LNCAP (cell line): ENCODE measurements at regions not wholly inside any gene's neighbourhood (a gene's known extent, or its start where the extent isn't known, plus 50 kb on each side); places are given as distances from the start of the nearest gene placed in this dataset.

Experiments used
- TF ChIP-seq, protein P1 (sequence below): fragments of 450-650 bp; IDR thresholded peaks from 2 replicates; pipeline ENCODE4 v1.5.1; 2017; ENCODE audit warnings: mild to moderate bottlenecking

DNA sequence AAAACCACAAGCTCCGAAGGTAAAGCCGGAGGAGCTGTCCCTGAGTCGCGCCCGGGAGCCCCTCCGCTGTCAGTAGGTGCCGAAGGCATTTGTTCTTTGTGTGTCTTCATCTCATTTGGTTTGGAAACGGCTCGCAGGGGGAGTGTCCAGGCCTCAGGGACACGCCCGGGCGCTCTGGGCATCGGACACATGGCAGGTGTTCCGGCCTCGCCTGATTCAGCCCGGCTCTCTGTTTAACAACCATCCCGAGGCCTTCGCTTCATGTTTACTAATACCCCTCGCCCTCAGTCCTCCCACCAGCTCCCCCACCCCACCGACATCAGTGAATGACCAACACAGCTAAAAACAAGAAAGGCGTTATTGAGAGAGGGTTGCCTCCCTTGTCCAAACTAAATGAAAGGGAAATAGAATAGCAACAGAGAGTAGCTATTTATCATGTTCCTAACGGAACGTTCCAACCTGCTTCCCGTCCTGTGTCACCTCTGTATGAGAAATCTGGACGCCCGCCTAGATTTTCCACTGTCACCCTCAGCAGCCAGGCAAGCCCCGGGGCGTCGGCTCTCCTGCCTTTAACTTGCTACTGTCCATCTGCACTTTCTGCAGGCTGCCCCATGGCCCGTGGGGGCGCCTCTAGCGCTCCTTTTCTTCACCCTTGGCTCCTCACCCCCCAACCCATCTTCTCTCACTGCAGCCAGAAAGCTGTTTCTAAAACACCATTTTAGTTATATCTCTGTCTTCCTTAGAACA lies 73.9 kb downstream of the MYCN start:
- TF ChIP-seq, protein P1, sequence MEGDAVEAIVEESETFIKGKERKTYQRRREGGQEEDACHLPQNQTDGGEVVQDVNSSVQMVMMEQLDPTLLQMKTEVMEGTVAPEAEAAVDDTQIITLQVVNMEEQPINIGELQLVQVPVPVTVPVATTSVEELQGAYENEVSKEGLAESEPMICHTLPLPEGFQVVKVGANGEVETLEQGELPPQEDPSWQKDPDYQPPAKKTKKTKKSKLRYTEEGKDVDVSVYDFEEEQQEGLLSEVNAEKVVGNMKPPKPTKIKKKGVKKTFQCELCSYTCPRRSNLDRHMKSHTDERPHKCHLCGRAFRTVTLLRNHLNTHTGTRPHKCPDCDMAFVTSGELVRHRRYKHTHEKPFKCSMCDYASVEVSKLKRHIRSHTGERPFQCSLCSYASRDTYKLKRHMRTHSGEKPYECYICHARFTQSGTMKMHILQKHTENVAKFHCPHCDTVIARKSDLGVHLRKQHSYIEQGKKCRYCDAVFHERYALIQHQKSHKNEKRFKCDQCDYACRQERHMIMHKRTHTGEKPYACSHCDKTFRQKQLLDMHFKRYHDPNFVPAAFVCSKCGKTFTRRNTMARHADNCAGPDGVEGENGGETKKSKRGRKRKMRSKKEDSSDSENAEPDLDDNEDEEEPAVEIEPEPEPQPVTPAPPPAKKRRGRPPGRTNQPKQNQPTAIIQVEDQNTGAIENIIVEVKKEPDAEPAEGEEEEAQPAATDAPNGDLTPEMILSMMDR = no peak

DNA sequence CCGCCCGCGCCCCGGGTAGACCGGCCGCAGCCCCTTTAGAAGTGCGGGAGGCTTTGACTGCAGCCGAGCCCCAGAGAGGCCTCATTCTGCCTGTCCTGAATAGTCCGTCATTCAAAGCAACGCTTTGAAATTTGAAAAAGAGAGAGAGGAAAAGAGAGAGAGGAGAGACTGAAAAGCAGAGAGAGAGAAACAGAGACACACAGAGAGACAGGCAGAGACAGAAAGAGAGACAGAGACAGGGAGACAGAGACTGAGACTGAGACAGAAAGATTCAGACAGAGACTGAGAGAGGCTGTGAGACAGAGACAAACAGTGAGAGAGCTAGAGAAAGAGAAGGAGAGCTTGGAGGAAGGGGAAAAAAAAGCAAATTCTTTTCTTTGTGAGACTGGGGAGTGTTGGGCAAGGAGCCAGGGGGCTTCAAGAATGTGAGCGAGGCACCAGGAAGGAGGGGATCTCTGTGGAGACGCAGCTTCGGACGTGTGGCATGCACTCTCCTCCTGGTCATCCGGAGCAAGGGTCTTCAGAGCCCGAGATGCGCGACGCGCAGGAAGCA lies 73.1 kb downstream of the MYCN start:
- TF ChIP-seq, protein P1 = no peak

- TF ChIP-seq, protein P1 = no peak
Observed at GRCh38 chr2:16012626-16013358, 72.4 kb downstream of the MYCN start.

GRCh38 chr2:16012029-16012596 lies 71.8 kb downstream of the MYCN start:
- TF ChIP-seq, protein P1 = no peak

GRCh38 chr2:16011621-16011960 lies 71.2 kb downstream of the MYCN start:
- TF ChIP-seq, protein P1 = no peak

- TF ChIP-seq, protein P1 = no peak
Observed at GRCh38 chr2:16010951-16011620, 70.7 kb downstream of the MYCN start.

DNA sequence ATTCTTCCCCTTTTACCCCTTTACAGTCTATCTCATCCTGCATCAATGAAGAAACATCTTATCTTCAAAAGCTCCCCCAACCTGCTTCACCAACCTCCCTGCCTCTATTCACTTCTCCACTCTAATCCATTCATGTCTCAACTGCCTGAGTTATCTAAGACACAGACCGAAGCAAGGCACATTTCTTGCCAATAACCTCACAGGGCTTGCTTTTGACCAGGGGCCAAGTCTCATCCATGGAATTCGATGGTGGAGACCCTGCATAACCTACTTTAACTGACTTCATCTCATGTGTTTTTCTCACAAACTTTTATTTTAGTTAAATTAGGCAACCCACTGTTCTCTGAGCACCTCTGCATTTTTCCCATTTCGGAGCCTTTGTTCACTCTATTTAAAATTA lies 69.7 kb downstream of the MYCN start:
- TF ChIP-seq, protein P1 = no peak
